Choroid plexus epithelial cell (primary cell): ENCODE measurements at regions not wholly inside any gene's neighbourhood (a gene's known extent, or its start where the extent isn't known, plus 50 kb on each side); places are given as distances from the start of the nearest gene placed in this dataset.

Source experiments
- DNase-seq: peaks from one replicate; pipeline ENCODE4 v3.0.0-alpha.2; 2010; ENCODE audit warnings: low read depth
- H3K4me3 ChIP-seq: 2 replicates; pipeline ENCODE4 v1.5.1; 2011; ENCODE audit warnings: low read depth, mild to moderate bottlenecking, control low read depth, low read length, moderate library complexity
- CTCF ChIP-seq: conservative IDR thresholded peaks from 2 replicates; pipeline ENCODE4 v1.5.1; 2011; ENCODE audit warnings: low read depth, mild to moderate bottlenecking, control low read depth, inconsistent platforms, low read length, moderate library complexity

DNA sequence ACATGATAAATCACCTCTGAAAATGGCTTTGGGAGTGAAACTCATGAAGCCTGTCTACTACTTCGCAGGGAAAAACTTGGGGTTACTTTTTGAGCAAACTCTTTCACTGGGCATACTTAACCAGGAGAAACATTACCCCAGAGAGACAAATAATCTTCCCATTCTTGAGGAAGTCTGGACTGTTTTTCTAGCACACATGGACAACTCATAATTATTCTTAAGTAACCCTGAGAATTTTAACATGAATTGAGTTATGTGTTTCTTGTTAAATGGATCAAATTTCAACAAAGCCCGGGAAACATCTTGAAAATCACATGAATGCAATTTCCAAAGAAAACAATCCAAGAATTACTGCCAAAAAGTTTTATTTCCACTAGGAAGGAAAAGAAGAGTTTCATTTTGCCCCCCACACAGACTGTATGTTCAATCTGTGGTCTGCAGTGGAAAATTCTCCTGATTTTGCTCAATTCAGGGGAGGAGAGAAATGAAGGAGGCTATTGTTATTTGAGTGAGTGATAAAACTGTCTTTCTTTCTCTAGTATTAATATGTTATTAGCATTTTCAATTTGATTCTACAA, 564.8 kb upstream of the CLINT1 start:
- TF ChIP-seq CTCF = no peak
- DNase-seq = peak; percentile 28

DNA sequence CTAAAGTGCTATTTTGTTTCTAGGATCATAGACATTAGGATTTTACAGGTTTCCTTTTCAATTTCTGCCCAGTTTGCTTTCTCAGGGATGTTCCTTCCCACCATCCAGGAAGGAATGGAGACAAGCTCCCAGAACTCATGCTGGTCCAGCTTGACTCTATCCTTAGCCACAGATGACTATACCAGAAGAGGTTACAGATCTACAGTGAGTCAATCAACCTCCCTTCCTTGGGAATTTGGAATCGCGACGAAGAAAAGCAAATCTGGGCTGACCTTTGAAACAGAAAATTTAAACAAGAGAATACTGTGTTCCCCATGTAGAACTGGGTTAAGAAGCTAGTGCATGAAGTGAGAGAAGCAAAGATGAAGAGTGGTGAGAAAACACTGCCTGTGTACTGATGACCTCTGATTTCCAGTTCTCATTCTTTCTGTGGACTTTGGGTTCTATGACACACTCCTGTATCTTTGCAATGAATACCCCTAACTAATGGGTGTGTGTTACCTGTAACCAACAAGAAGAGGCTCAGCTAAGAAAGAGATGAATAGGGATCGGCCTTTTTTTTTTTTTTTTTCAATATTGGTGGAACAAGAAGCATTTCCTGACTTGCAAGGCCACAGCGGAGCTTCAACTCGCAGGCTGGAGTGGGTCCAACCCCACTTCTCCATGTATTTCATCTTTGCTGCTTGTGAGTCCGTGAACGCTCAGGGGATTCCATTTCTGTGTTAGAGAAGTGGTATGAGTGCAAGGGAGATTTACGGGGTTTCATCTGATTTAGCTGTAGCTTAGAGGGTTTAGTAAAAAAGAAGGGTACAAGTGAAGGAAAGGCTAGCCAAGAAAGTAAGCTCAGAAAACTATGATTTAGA, 563.9 kb upstream of the CLINT1 start:
- no peak for DNase-seq
- TF ChIP-seq CTCF = no peak
- H3K4me3 ChIP-seq = no peak overlapping the region

More for the DNA sequence above, 564.8 kb upstream of the CLINT1 start:
- no peak overlapping the region for H3K4me3 ChIP-seq

DNA sequence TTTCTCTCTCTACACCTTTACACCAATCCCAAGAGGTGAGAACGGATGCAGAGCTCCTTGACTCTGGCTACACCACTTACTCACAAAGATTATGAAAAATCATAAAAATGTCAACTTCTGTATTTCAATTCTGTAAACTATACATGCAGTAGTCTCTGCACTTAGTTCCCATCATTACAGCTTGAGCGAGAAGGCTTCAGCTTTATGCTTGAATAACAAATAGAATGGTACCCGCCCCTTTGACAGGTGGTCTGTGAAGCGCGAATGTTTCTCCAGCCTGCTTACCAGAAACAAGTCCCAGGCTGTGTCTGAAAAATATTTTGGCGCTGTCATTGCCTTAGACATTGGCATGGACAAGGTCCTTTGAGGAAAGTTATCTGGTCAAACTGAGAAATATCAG, 562.4 kb upstream of the CLINT1 start:
- no peak for TF ChIP-seq CTCF
- H3K4me3 ChIP-seq = no peak overlapping the region
- DNase-seq = no peak

DNA sequence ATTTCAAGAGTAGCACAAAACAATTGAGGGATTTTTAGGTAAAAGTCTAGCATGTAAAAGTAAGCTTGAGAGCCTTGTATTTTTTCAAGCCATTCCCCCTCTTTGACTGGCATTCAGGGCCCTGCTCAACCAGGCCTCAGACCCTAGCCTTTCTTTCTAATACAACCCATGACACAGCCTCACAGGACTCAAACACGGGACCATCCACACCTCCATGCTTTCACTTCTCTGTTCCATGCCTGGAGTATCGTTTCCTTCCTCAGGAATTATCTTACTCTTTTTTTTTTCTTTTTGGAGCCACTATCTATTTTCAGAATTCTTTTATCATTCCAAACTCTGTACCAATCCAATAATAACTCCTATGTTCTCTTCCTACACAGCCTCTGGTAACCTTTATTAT, 560.2 kb upstream of the CLINT1 start:
- DNase-seq = no peak
- no peak for TF ChIP-seq CTCF
- H3K4me3 ChIP-seq = no peak overlapping the region

GRCh38 chr5:158414780-158415179, 555.8 kb upstream of the CLINT1 start:
- TF ChIP-seq CTCF = no peak
- DNase-seq = peak; percentile 60

GRCh38 chr5:158414333-158414762, 555.4 kb upstream of the CLINT1 start:
- DNase-seq = peak; percentile 36
- no peak overlapping the region for H3K4me3 ChIP-seq
- no peak for TF ChIP-seq CTCF

More at GRCh38 chr5:158414780-158415179, 555.8 kb upstream of the CLINT1 start:
- no peak overlapping the region for H3K4me3 ChIP-seq

DNA sequence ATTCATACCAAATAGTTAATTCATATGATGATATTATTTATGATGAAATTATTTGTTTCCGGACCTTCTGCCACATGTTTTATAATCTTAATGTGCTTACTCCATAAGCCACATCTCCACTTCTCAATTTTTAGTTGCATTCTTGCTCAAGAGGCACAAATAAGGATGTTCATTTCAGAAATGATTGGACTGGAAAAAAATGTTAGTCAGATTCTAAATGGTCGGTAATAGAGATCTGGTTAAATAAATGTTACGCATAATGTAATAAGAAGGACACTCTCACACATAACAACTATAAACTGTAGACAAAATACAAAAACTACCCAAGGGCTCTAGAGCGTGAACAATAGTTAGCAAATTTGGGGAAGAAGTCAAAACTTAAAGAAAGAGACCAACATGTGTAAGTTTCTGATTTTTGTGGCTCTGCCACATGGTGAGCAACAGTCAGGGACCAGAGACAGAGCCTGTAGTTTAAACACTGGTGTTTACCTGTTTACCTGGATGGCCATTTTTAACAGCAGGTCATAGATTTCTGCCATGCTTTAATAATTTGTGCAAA, 554.3 kb upstream of the CLINT1 start:
- no peak overlapping the region for H3K4me3 ChIP-seq
- no peak for DNase-seq
- TF ChIP-seq CTCF = no peak
